ENCODE measurements at regions not wholly inside any gene's neighbourhood (a gene's known extent, or its start where the extent isn't known, plus 50 kb on each side); places are given as distances from the start of the nearest gene placed in this dataset.

- ATAC-seq: no peak
- no peak for DNase-seq
- no peaks in the 10 kb centered on the region for H3K4me1 ChIP-seq
These were observed 226.7 kb upstream of the SYNDIG1 start for GRCh38 chr20:24242763-24243162.

GRCh38 chr20:24241466-24241865 is 228.0 kb upstream of the SYNDIG1 start:
- H3K27me3 ChIP-seq: peaks cover 0 to 19% (median 0%) of the 10 kb centered on the region in 9 donors
- 85 to 92% (median 88%) methylated on average over 7 of the region's 7 CpGs for WGBS, 4 donors
- H3K9me3 ChIP-seq: no peaks in the 10 kb centered on the region
- TF ChIP-seq POLR2A (IDR thresholded peaks at IDR 0.05) (no peak), CTCF (IDR thresholded peaks at IDR 0.05) (no peak)
- ATAC-seq: no peak
- no peaks in the 10 kb centered on the region for H3K36me3 ChIP-seq
- DNase-seq: no peak
- no peak overlapping the region for H3K27ac ChIP-seq
- intact Hi-C loops (cut with DNase I): no loop called here
- H3K4me1 ChIP-seq: no peaks in the 10 kb centered on the region
- no peak overlapping the region for H3K4me3 ChIP-seq

More at GRCh38 chr20:24242763-24243162, 226.7 kb upstream of the SYNDIG1 start:
- peaks cover 0 to 19% (median 0%) of the 10 kb centered on the region in 9 donors for H3K27me3 ChIP-seq
- intact Hi-C loops (cut with DNase I): no loop called here
- H3K4me3 ChIP-seq: no peak overlapping the region
- TF ChIP-seq POLR2A (IDR thresholded peaks at IDR 0.05): no peak
- TF ChIP-seq CTCF (IDR thresholded peaks at IDR 0.05): no peak
- H3K36me3 ChIP-seq: no peaks in the 10 kb centered on the region
- no peaks in the 10 kb centered on the region for H3K9me3 ChIP-seq
- WGBS, 4 donors: 82 to 92% (median 84%) methylated on average over 4 of the region's 4 CpGs
- H3K27ac ChIP-seq: no peak overlapping the region

- Histone ChIP-seq H3K36me3 (no peaks in the 10 kb centered on the region), H3K27me3 (peaks cover 0 to 19% (median 0%) of the 10 kb centered on the region in 9 donors), H3K4me3 (no peak overlapping the region), H3K4me1 (no peaks in the 10 kb centered on the region), H3K27ac (no peak overlapping the region), H3K9me3 (no peaks in the 10 kb centered on the region)
- no peak for DNase-seq
- no peak for ATAC-seq
- 83 to 91% (median 89%) methylated on average over 3 of the region's 3 CpGs for WGBS, 4 donors
- intact Hi-C loops (cut with DNase I): no loop called here
- TF ChIP-seq CTCF (IDR thresholded peaks at IDR 0.05) (no peak), POLR2A (IDR thresholded peaks at IDR 0.05) (no peak)
These were observed 232.5 kb upstream of the SYNDIG1 start for GRCh38 chr20:24236963-24237362.

- no peaks in the 10 kb centered on the region for H3K36me3 ChIP-seq
- no peak overlapping the region for H3K27ac ChIP-seq
- no peaks in the 10 kb centered on the region for H3K4me1 ChIP-seq
- peaks cover 0 to 12% (median 0%) of the 10 kb centered on the region in 9 donors for H3K27me3 ChIP-seq
- no peak for DNase-seq
- H3K4me3 ChIP-seq: no peak overlapping the region
- ATAC-seq: no peak
- TF ChIP-seq POLR2A (IDR thresholded peaks at IDR 0.05) (no peak), CTCF (IDR thresholded peaks at IDR 0.05) (no peak)
- 44 to 57% (median 53%) methylated on average over 8 of the region's 8 CpGs for WGBS, 4 donors
- intact Hi-C loops (cut with DNase I): no loop called here
- no peaks in the 10 kb centered on the region for H3K9me3 ChIP-seq
These were observed 233.2 kb upstream of the SYNDIG1 start for GRCh38 chr20:24236201-24236600.

Measured in heart left ventricle (tissue), 16 donors.